SK-N-SH (cell line): ENCODE measurements at regions not wholly inside any gene's neighbourhood (a gene's known extent, or its start where the extent isn't known, plus 50 kb on each side); places are given as distances from the start of the nearest gene placed in this dataset.

Experiments used
- CTCF ChIA-PET: fragments of 300-600, 350-600 bp; formaldehyde crosslinking; extraction: SDS; loops from one replicate; lab custom pipeline; 2021; lab: Yijun Ruan, JAX
- POLR2A ChIA-PET: fragments of 350-600 bp; sonication (Branson Sonifier 250); formaldehyde crosslinking; extraction: SDS; loops from one replicate; lab custom pipeline; 2020; ENCODE audit warnings: antibody characterized with exemption, inconsistent platforms; lab: Yijun Ruan, JAX
- DNase-seq: peaks from one replicate; pipeline ENCODE4 v3.0.0; 2012
- H2AFZ ChIP-seq: fragments of 200-600 bp; sonication (generic); 2 replicates; pipeline ENCODE4 v1.8.1; 2016; ENCODE audit warnings: antibody characterized with exemption, mild to moderate bottlenecking, low read depth
- H3F3A ChIP-seq: fragments of 200-600 bp; sonication (generic); replicated peaks from 2 replicates; pipeline ENCODE3; 2016; ENCODE audit warnings: antibody characterized with exemption, mild to moderate bottlenecking; ENCODE audit not compliant: insufficient read depth
- H3K27ac ChIP-seq, 2 experiments: fragments of 200-500 bp in 1 of 2; fragments of 200-600 bp in 1 of 2; sonication (Bioruptor generic) in 1 of 2; sonication (generic), shearing (Covaris generic) in 1 of 2; 2 replicates each; pipeline versions ENCODE4 v1.5.1 to v1.6.1; 2014 to 2016; ENCODE audit warnings: low read depth in 2 of 2, inconsistent platforms in 1 of 2, low read length in 1 of 2, mild to moderate bottlenecking in 1 of 2, mixed read lengths in 1 of 2
- H3K27me3 ChIP-seq: fragments of 200-600 bp; sonication (generic), shearing (Covaris generic); 2 replicates; pipeline ENCODE4 v1.6.1; 2016; ENCODE audit warnings: mixed run types; ENCODE audit not compliant: insufficient read depth
- H3K36me3 ChIP-seq, 2 experiments: fragments of 200-500 bp in 1 of 2; fragments of 200-600 bp in 1 of 2; sonication (Bioruptor generic) in 1 of 2; sonication (generic) in 1 of 2; replicated peaks in 1 of 2; 2 replicates each; pipeline versions ENCODE3 to v1.5.1; 2014 to 2016; ENCODE audit warnings: low read length in 1 of 2, mild to moderate bottlenecking in 1 of 2; ENCODE audit not compliant: insufficient read depth in 2 of 2, control insufficient read depth in 1 of 2
- H3K4me1 ChIP-seq, 2 experiments: fragments of 200-500 bp in 1 of 2; fragments of 200-600 bp in 1 of 2; sonication (Bioruptor generic) in 1 of 2; sonication (generic), shearing (Covaris generic) in 1 of 2; 2 replicates each; pipeline versions ENCODE4 v1.5.1 to v1.6.1; 2014 to 2016; ENCODE audit warnings: low read depth in 1 of 2, low read length in 1 of 2, mixed run types in 1 of 2; ENCODE audit not compliant: insufficient read depth in 2 of 2, control insufficient read depth in 1 of 2
- H3K4me2 ChIP-seq: fragments of 200-600 bp; sonication (generic), shearing (Covaris generic); 2 replicates; pipeline ENCODE4 v1.6.1; 2017; ENCODE audit warnings: mixed run types
- H3K4me3 ChIP-seq, 2 experiments: fragments of 200-500 bp in 1 of 2; fragments of 200-600 bp in 1 of 2; sonication (Bioruptor generic) in 1 of 2; sonication (generic), shearing (Covaris generic) in 1 of 2; 2 replicates each; pipeline versions ENCODE4 v1.5.1 to v1.8.1; 2014 to 2016; ENCODE audit warnings: low read depth in 2 of 2, inconsistent platforms in 1 of 2, low read length in 1 of 2, mild to moderate bottlenecking in 1 of 2, mixed read lengths in 1 of 2, moderate library complexity in 1 of 2
- H3K79me2 ChIP-seq: fragments of 200-600 bp; sonication (generic); 2 replicates; pipeline ENCODE4 v1.8.1; 2017; ENCODE audit warnings: mild to moderate bottlenecking; ENCODE audit not compliant: insufficient read depth
- H3K9ac ChIP-seq: fragments of 200-600 bp; sonication (generic); 2 replicates; pipeline ENCODE4 v1.6.1; 2017; ENCODE audit warnings: mixed run types
- H3K9me2 ChIP-seq: fragments of 200-600 bp; sonication (generic); 2 replicates; pipeline ENCODE4 v1.6.1; 2017; ENCODE audit warnings: mixed run types
- H3K9me3 ChIP-seq: fragments of 200-600 bp; sonication (generic); 2 replicates; pipeline ENCODE4 v1.6.1; 2017; ENCODE audit warnings: mixed run types, mild to moderate bottlenecking, moderate library complexity
- H4K20me1 ChIP-seq: fragments of 200-600 bp; sonication (generic); 2 replicates; pipeline ENCODE4 v1.6.1; 2017; ENCODE audit warnings: mild to moderate bottlenecking, mixed run types; ENCODE audit not compliant: insufficient read depth
- CHD2 ChIP-seq: fragments of 150-350 bp; IDR thresholded peaks from 2 replicates; pipeline ENCODE4 v1.6.1; 2018; ENCODE audit warnings: low read length; ENCODE audit not compliant: partially characterized antibody
- CTCF ChIP-seq: fragments of 200-600 bp; sonication (generic); IDR thresholded peaks from 2 replicates; pipeline ENCODE4 v1.6.1; 2017; ENCODE audit warnings: antibody characterized with exemption, mild to moderate bottlenecking, moderate library complexity
- ELF1 ChIP-seq: IDR thresholded peaks from 2 replicates; pipeline ENCODE4 v1.4.0; 2012
- EP300 ChIP-seq, 2 experiments: IDR thresholded peaks; 2 replicates each; pipeline versions ENCODE4 v1.4.0 to v1.6.1; 2012; ENCODE audit warnings: borderline replicate concordance in 1 of 2, low read depth in 1 of 2, low read length in 1 of 2
- FOSL2 ChIP-seq: IDR thresholded peaks from 2 replicates; pipeline ENCODE4 v1.4.0; 2012; ENCODE audit warnings: low read depth, mild to moderate bottlenecking, moderate library complexity, borderline replicate concordance
- FOXJ3 ChIP-seq: sonication (generic); formaldehyde crosslinking; IDR thresholded peaks from 2 replicates; pipeline ENCODE4 v1.5.1; 2020; ENCODE audit warnings: mild to moderate bottlenecking, missing genetic modification reagents
- GABPA ChIP-seq: IDR thresholded peaks from 2 replicates; pipeline ENCODE4 v1.4.0; 2012; ENCODE audit warnings: low read depth, mild to moderate bottlenecking
- MAX ChIP-seq: IDR thresholded peaks from 2 replicates; pipeline ENCODE4 v1.4.0; 2012; ENCODE audit warnings: low read depth
- MEF2A ChIP-seq: IDR thresholded peaks from 2 replicates; pipeline ENCODE4 v1.4.0; 2012; ENCODE audit warnings: low read depth, borderline replicate concordance
- NRF1 ChIP-seq: IDR thresholded peaks from 2 replicates; pipeline ENCODE4 v1.6.1; 2012; ENCODE audit warnings: low read depth, mild to moderate bottlenecking, low read length
- POLR2AphosphoS5 ChIP-seq: IDR thresholded peaks from 2 replicates; pipeline ENCODE4 v1.6.1; 2012; ENCODE audit warnings: low read depth, low read length
- RCOR1 ChIP-seq: fragments of 150-350 bp; IDR thresholded peaks from 2 replicates; pipeline ENCODE4 v1.6.1; 2017; ENCODE audit warnings: antibody characterized with exemption, low read length
- REST ChIP-seq: IDR thresholded peaks from 2 replicates; pipeline ENCODE4 v1.6.1; 2012; ENCODE audit warnings: mild to moderate bottlenecking, low read depth, low read length, moderate library complexity
- RFX5 ChIP-seq: IDR thresholded peaks from 2 replicates; pipeline ENCODE4 v1.6.1; 2012; ENCODE audit warnings: mild to moderate bottlenecking, improper control_type of control experiment, low read length
- RXRA ChIP-seq: IDR thresholded peaks from 2 replicates; pipeline ENCODE4 v1.4.0; 2012; ENCODE audit warnings: low read depth, mild to moderate bottlenecking, borderline replicate concordance
- SMC3 ChIP-seq: IDR thresholded peaks from 2 replicates; pipeline ENCODE4 v1.6.1; 2012; ENCODE audit warnings: low read depth, low read length, improper control_type of control experiment
- TEAD4 ChIP-seq: IDR thresholded peaks from 2 replicates; pipeline ENCODE4 v1.4.0; 2012; ENCODE audit warnings: mild to moderate bottlenecking, borderline replicate concordance; ENCODE audit not compliant: insufficient read depth
- USF1 ChIP-seq: IDR thresholded peaks from 2 replicates; pipeline ENCODE4 v1.4.0; 2012; ENCODE audit warnings: low read depth, borderline replicate concordance
- YY1 ChIP-seq: IDR thresholded peaks from 2 replicates; pipeline ENCODE4 v1.4.0; 2012; ENCODE audit warnings: low read depth, mild to moderate bottlenecking
- WGBS: methylation state at CpG from one replicate; pipeline ENCODE4 v1.1.6; 2017; ENCODE audit warnings: low lambda C conversion rate; 5-methylcytosine and 5-hydroxymethylcytosine counted together
- TF ChIP-seq, protein P1 (sequence below): IDR thresholded peaks from 2 replicates; pipeline ENCODE4; 2012
- TF ChIP-seq, protein P2 (sequence below): fragments of 150-350 bp; IDR thresholded peaks from 2 replicates; pipeline ENCODE4 v1.6.1; 2016; ENCODE audit warnings: mild to moderate bottlenecking, low read depth, low read length

DNA sequence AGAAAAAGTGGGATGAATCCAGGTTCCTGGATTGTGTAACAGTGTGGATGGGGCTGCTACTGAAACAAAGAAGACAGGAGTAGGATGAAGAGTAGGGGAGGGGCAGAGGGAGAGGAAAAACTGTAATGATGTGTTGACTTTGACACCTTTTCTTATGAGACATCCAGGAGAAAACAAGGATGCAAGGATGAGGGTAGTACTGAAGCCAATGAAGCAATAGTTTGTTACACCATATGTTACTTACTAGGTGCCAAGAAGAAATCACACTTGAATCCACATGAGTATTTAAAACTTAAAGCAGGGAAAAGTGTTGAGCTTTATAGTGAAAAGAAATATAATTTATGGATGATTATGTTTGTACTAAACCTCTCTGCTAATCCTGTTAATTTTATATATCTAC lies 420.6 kb downstream of the ARL4A start (continued):
- TF ChIP-seq CTCF (no peak), YY1 (no peak)
- TF ChIP-seq, protein P1, sequence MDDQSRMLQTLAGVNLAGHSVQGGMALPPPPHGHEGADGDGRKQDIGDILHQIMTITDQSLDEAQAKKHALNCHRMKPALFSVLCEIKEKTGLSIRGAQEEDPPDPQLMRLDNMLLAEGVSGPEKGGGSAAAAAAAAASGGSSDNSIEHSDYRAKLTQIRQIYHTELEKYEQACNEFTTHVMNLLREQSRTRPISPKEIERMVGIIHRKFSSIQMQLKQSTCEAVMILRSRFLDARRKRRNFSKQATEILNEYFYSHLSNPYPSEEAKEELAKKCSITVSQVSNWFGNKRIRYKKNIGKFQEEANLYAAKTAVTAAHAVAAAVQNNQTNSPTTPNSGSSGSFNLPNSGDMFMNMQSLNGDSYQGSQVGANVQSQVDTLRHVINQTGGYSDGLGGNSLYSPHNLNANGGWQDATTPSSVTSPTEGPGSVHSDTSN, result no peak

- no peak overlapping the region for H3K4me3 ChIP-seq
- no peaks in the 10 kb centered on the region for H3K9me2 ChIP-seq
- DNase-seq, result no peak
- no peaks in the 10 kb centered on the region for H3K79me2 ChIP-seq
- H3K27ac ChIP-seq, result no peak overlapping the region
- no peak for TF ChIP-seq NRF1
- no peak for TF ChIP-seq CHD2
- TF ChIP-seq MAX, result no peak
- no peak for TF ChIP-seq RXRA
- no peak for TF ChIP-seq SMC3
- no peak for TF ChIP-seq CTCF
- TF ChIP-seq MEF2A, result no peak
- TF ChIP-seq RFX5, result no peak
- TF ChIP-seq POLR2AphosphoS5, result no peak
- no peak for TF ChIP-seq FOXJ3 (CRISPR knock-in tag)
- TF ChIP-seq FOSL2, result no peak
- TF ChIP-seq USF1, result no peak
- TF ChIP-seq REST, result no peak
- no peak for TF ChIP-seq GABPA
- no peak for TF ChIP-seq RCOR1
- TF ChIP-seq, protein P2, sequence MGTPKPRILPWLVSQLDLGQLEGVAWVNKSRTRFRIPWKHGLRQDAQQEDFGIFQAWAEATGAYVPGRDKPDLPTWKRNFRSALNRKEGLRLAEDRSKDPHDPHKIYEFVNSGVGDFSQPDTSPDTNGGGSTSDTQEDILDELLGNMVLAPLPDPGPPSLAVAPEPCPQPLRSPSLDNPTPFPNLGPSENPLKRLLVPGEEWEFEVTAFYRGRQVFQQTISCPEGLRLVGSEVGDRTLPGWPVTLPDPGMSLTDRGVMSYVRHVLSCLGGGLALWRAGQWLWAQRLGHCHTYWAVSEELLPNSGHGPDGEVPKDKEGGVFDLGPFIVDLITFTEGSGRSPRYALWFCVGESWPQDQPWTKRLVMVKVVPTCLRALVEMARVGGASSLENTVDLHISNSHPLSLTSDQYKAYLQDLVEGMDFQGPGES, result no peak
- no peak for TF ChIP-seq EP300 (IDR thresholded peaks at IDR 0.05; ENCODE audit: borderline replicate concordance in 1 of 2, low read depth in 1 of 2, low read length in 1 of 2)
- no peak for TF ChIP-seq ELF1
- no peak for TF ChIP-seq TEAD4
- no peak overlapping the region for H3K4me2 ChIP-seq
- ChIA-PET POLR2A (no interaction called here), CTCF (interaction anchor here (0.8 kb wide), 1 partner anchor 136 kb away, joined by 3 read pairs; no protein-coding TSS in a partner anchor)
- no peaks in the 10 kb centered on the region for H4K20me1 ChIP-seq
- no peak overlapping the region for H3K9ac ChIP-seq
- no peaks in the 10 kb centered on the region for H3K36me3 ChIP-seq
- WGBS, result 19% methylated on average over 4 of the region's 6 CpGs
- no peaks in the 10 kb centered on the region for H3K4me1 ChIP-seq
- no peak overlapping the region for H2AFZ ChIP-seq
- H3F3A ChIP-seq, result no peaks in the 10 kb centered on the region
- H3K27me3 ChIP-seq, result no peaks in the 10 kb centered on the region; the same call in 1 of the 2 replicates
- H3K9me3 ChIP-seq, result no peaks in the 10 kb centered on the region
Observed at GRCh38 chr7:13109201-13109600, 421.8 kb downstream of the ARL4A start.
